CD4-positive, alpha-beta T cell treated with Interleukin-15 for 1 hour (primary cell): ENCODE measurements at regions not wholly inside any gene's neighbourhood (a gene's known extent, or its start where the extent isn't known, plus 50 kb on each side); places are given as distances from the start of the nearest gene placed in this dataset.
A peak's percentile ranks its signal among the peaks of the same experiment; 100 is the strongest.
"Not testable (repeated sequence)": the region's sequence is repeated elsewhere in the genome, so short reads cannot be mapped to it uniquely, and the experiment has no call there.

Experiments used
- DNase-seq: peaks from one replicate; pipeline ENCODE4 v3.0.0-alpha.2; 2020

GRCh38 chr12:68510397-68510796 is 100.3 kb upstream of the RAP1B start:
- DNase-seq: no peak

GRCh38 chr12:68514807-68515411 is 95.8 kb upstream of the RAP1B start:
- no peak for DNase-seq

GRCh38 chr12:68515793-68516192 is 94.9 kb upstream of the RAP1B start:
- DNase-seq: no peak

GRCh38 chr12:68521321-68521839 is 89.3 kb upstream of the RAP1B start:
- DNase-seq: no peak

- no peak for DNase-seq
These were observed 88.7 kb upstream of the RAP1B start for GRCh38 chr12:68521848-68522502.

- DNase-seq: no peak
These were observed 81.2 kb upstream of the RAP1B start for GRCh38 chr12:68529466-68529865.

GRCh38 chr12:68529869-68530268 is 80.8 kb upstream of the RAP1B start:
- no peak for DNase-seq

- no peak for DNase-seq
These were observed 80.4 kb upstream of the RAP1B start for GRCh38 chr12:68530299-68530698.

- DNase-seq: no peak
These were observed 79.7 kb upstream of the RAP1B start for GRCh38 chr12:68530965-68531364.

- DNase-seq: no peak
These were observed 78.4 kb upstream of the RAP1B start for GRCh38 chr12:68532204-68532886.

GRCh38 chr12:68532887-68533248 is 77.8 kb upstream of the RAP1B start:
- no peak for DNase-seq

- no peak for DNase-seq
These were observed 76.6 kb upstream of the RAP1B start for GRCh38 chr12:68534108-68534507.

- DNase-seq: no peak
These were observed 73.7 kb upstream of the RAP1B start for GRCh38 chr12:68536885-68537485.

- DNase-seq: no peak
These were observed 73.1 kb upstream of the RAP1B start for GRCh38 chr12:68537571-68537970.

- peak; percentile 74 for DNase-seq
These were observed 71.7 kb upstream of the RAP1B start for GRCh38 chr12:68538726-68539614.

- no peak for DNase-seq
These were observed 71.1 kb upstream of the RAP1B start for GRCh38 chr12:68539615-68539952.

- DNase-seq: not testable (repeated sequence)
These were observed 69.9 kb upstream of the RAP1B start for GRCh38 chr12:68540768-68541167.

GRCh38 chr12:68547318-68547717 is 63.4 kb upstream of the RAP1B start:
- not testable (repeated sequence) for DNase-seq

GRCh38 chr12:68552605-68553195 is 58.0 kb upstream of the RAP1B start:
- not testable (repeated sequence) for DNase-seq

GRCh38 chr12:68557011-68557730 is 53.5 kb upstream of the RAP1B start:
- DNase-seq: no peak

GRCh38 chr12:68559246-68559645 is 51.5 kb upstream of the RAP1B start:
- DNase-seq: no peak
